ENCODE measurements at regions not wholly inside any gene's neighbourhood (a gene's known extent, or its start where the extent isn't known, plus 50 kb on each side); places are given as distances from the start of the nearest gene placed in this dataset.

DNA sequence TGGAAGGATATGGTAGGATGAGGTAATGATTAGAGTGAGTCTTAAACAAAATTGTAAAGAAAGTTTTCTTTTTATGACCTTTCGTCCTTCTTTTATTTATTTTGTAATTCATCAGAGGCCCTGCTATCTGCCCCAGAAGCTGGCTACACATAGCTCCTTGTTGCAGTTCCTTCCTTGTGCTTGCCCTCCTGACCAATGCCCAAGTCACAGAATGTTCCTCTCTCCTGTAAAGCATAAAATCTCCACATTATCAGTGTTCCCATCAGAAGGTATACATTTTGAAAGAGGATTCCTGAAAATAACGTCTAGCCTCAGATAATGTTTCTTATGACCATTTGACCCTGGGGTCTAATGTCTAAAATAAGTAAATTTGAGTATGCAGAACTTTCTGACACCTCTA is 78.3 kb downstream of the RND3 start:
- no peak for TF ChIP-seq POLR2AphosphoS5 (IDR thresholded peaks at IDR 0.05)
- no peak for TF ChIP-seq POLR2A (IDR thresholded peaks at IDR 0.05)
- TF ChIP-seq EP300 (IDR thresholded peaks at IDR 0.05) = no peak
- TF ChIP-seq, protein P1, sequence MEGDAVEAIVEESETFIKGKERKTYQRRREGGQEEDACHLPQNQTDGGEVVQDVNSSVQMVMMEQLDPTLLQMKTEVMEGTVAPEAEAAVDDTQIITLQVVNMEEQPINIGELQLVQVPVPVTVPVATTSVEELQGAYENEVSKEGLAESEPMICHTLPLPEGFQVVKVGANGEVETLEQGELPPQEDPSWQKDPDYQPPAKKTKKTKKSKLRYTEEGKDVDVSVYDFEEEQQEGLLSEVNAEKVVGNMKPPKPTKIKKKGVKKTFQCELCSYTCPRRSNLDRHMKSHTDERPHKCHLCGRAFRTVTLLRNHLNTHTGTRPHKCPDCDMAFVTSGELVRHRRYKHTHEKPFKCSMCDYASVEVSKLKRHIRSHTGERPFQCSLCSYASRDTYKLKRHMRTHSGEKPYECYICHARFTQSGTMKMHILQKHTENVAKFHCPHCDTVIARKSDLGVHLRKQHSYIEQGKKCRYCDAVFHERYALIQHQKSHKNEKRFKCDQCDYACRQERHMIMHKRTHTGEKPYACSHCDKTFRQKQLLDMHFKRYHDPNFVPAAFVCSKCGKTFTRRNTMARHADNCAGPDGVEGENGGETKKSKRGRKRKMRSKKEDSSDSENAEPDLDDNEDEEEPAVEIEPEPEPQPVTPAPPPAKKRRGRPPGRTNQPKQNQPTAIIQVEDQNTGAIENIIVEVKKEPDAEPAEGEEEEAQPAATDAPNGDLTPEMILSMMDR (IDR thresholded peaks at IDR 0.05) = no peak
- no peaks in the 10 kb centered on the region for H3K4me1 ChIP-seq
- H3K36me3 ChIP-seq = no peaks in the 10 kb centered on the region
- H3K9me3 ChIP-seq = no peaks in the 10 kb centered on the region
- 61% methylated on average over 2 of the region's 2 CpGs for WGBS
- no peaks in the 10 kb centered on the region for H3K27me3 ChIP-seq
- no peak for DNase-seq (ENCODE audit: low spot score in 2 of 2)
- no peak overlapping the region for H3K4me3 ChIP-seq
- H3K27ac ChIP-seq = no peak overlapping the region

- 68% methylated on average over 3 of the region's 3 CpGs for WGBS
- DNase-seq (ENCODE audit: low spot score in 2 of 2) = no peak
Observed at GRCh38 chr2:150404147-150404546, 83.3 kb downstream of the RND3 start.

DNA sequence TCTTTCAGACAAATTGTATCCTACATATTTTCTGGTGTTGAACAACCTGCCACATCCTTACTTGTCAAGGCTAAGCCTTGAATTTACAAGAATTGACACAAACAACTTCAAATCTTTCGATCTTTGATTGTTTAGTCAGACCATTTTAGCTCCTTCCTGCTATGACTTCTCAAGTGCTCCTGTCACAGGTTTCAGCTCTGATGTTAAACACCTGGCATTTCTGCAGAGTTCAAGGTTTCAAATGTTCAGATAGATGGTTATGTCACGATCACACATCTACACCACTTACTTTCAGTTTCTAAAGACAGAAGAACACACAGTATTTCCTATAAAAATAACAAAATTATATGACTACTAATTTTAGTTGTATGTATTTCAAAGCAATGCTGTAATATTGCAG is 84.0 kb downstream of the RND3 start:
- Histone ChIP-seq H3K27me3 (no peaks in the 10 kb centered on the region), H3K36me3 (no peaks in the 10 kb centered on the region), H3K4me1 (no peaks in the 10 kb centered on the region), H3K4me3 (no peak overlapping the region), H3K27ac (no peak overlapping the region), H3K9me3 (no peaks in the 10 kb centered on the region)
- WGBS = 75% methylated on average over 2 of the region's 2 CpGs
- TF ChIP-seq, protein P1 (IDR thresholded peaks at IDR 0.05) = no peak
- TF ChIP-seq EP300 (IDR thresholded peaks at IDR 0.05) = no peak
- no peak for TF ChIP-seq POLR2A (IDR thresholded peaks at IDR 0.05)
- TF ChIP-seq POLR2AphosphoS5 (IDR thresholded peaks at IDR 0.05) = no peak
- DNase-seq (ENCODE audit: low spot score in 2 of 2) = no peak

More at GRCh38 chr2:150404147-150404546, 83.3 kb downstream of the RND3 start:
- TF ChIP-seq EP300 (IDR thresholded peaks at IDR 0.05) (no peak), POLR2AphosphoS5 (IDR thresholded peaks at IDR 0.05) (no peak), POLR2A (IDR thresholded peaks at IDR 0.05) (no peak)
- TF ChIP-seq, protein P1 (IDR thresholded peaks at IDR 0.05) = no peak
- H3K27ac ChIP-seq = no peak overlapping the region
- no peaks in the 10 kb centered on the region for H3K4me1 ChIP-seq
- H3K27me3 ChIP-seq = no peaks in the 10 kb centered on the region
- H3K9me3 ChIP-seq = no peaks in the 10 kb centered on the region
- H3K36me3 ChIP-seq = no peaks in the 10 kb centered on the region
- H3K4me3 ChIP-seq = no peak overlapping the region

GRCh38 chr2:150402953-150403352 is 84.5 kb downstream of the RND3 start:
- Histone ChIP-seq H3K4me3 (no peak overlapping the region), H3K36me3 (no peaks in the 10 kb centered on the region), H3K4me1 (no peaks in the 10 kb centered on the region), H3K27ac (no peak overlapping the region), H3K27me3 (no peaks in the 10 kb centered on the region), H3K9me3 (no peaks in the 10 kb centered on the region)
- no peak for DNase-seq (ENCODE audit: low spot score in 2 of 2)
- TF ChIP-seq POLR2A (IDR thresholded peaks at IDR 0.05) (no peak), EP300 (IDR thresholded peaks at IDR 0.05) (no peak), POLR2AphosphoS5 (IDR thresholded peaks at IDR 0.05) (no peak)
- TF ChIP-seq, protein P1 (IDR thresholded peaks at IDR 0.05) = no peak
- 61% methylated on average over 3 of the region's 3 CpGs for WGBS

DNA sequence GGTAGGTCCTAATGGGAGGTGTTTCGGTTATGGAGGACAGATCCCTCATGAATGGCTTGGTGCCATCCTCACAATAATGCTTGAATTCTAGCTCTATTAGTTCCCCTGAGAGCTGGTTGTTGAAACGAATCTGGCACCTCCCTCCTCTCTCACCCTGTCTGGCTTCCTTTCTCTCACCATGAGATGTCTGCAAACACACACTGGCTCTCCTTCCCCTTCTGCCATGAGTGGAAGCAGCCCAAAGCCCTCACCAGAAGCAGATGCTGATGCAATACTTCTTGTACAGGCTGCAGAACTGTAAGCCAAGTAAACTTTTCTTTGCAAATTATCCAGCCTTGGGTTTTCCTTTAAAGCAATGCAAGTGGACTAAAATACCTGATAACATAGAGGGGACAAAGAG is 86.6 kb downstream of the RND3 start:
- DNase-seq (ENCODE audit: low spot score in 2 of 2) = no peak
- H3K4me3 ChIP-seq = no peak overlapping the region
- H3K36me3 ChIP-seq = no peaks in the 10 kb centered on the region
- H3K4me1 ChIP-seq = no peaks in the 10 kb centered on the region
- no peaks in the 10 kb centered on the region for H3K9me3 ChIP-seq
- no peaks in the 10 kb centered on the region for H3K27me3 ChIP-seq
- TF ChIP-seq POLR2AphosphoS5 (IDR thresholded peaks at IDR 0.05) = no peak
- TF ChIP-seq, protein P1 (IDR thresholded peaks at IDR 0.05) = no peak
- TF ChIP-seq EP300 (IDR thresholded peaks at IDR 0.05) = no peak
- no peak for TF ChIP-seq POLR2A (IDR thresholded peaks at IDR 0.05)
- no peak overlapping the region for H3K27ac ChIP-seq
- 61% methylated on average over 2 of the region's 2 CpGs for WGBS

Data from suprapubic skin (tissue), 4 donors.